Hematopoietic multipotent progenitor cell treated with erythropoietin and hydrocortisone succinate and interleukin-3 and kit ligand, for 8 days (in vitro differentiated cells): ENCODE measurements at regions not wholly inside any gene's neighbourhood (a gene's known extent, or its start where the extent isn't known, plus 50 kb on each side); places are given as distances from the start of the nearest gene placed in this dataset.
"Not testable (repeated sequence)": the region's sequence is repeated elsewhere in the genome, so short reads cannot be mapped to it uniquely, and the experiment has no call there.

Source experiments
- DNase-seq: peaks from one replicate; pipeline ENCODE4 v3.0.0-alpha.2; 2015

DNA sequence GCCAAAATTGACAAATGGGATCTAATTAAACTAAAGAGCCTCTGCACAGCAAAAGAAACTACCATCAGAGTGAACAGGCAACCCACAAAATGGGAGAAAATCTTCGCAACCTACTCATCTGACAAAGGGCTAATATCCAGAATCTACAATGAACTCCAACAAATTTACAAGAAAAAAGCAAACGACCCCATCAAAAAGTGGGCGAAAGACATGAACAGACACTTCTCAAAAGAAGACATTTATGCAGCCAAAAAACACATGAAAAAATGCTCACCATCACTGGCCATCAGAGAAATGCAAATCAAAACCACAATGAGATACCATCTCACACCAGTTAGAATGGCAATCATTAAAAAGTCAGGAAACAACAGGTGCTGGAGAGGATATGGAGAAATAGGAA lies 261.4 kb upstream of the HNRNPA3 start:
- DNase-seq: not testable (repeated sequence)

DNA sequence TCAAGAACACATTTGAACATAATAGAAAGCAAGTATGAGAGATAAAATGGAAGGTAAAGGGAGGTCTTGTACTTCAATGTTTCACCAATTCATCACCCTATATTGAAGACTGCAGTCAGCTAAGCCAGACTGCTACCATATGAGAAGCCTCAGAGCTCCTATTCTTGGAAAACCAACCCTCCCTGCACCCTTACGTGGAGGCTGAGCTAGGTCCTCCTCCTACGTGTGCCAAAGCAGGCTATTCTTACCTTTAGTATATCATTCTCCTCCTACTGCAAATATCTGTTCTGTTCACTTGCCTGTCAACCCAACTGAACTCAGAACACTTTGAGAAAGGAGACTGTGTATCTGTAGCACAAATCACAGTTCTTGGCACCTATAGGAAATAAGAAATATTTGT lies 255.8 kb upstream of the HNRNPA3 start:
- DNase-seq: no peak

DNA sequence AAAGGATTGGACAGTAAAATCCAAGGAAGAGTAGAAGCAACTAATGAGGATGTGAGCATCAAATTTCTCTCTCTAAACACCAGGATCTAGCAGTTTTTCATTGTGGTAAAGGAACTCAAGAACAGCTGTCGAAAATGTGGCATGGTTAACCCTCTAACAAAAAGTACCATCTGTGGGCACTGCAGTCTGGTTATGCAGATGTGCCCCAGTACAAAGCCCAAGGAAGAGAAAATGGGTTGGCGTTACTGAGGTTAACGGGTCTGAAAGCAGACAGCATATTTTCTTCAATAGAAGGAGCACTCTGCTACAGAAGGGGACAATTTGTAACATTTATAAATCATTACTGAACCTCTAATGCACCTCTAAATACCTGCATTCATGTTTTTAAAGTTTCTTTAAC lies 253.0 kb upstream of the HNRNPA3 start:
- no peak for DNase-seq

DNA sequence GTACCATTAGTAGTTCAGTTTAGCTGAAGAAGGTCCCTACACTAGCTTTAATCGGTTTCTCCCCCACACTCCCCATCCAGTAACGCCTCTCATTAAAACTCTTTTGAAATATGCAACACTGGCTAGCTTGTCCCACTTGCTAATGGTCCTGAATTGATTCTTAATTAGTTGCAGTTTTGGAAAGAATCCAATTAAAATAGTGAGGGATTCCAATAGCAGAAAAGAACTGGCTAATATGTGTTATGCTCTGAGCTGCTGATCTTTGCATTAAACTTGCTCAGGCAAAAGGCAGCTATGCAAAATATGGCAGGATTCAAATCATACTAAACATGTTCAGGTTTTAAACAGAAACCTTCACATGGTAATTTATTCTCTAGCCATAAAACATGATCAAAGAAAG lies 252.5 kb upstream of the HNRNPA3 start:
- DNase-seq: no peak

DNA sequence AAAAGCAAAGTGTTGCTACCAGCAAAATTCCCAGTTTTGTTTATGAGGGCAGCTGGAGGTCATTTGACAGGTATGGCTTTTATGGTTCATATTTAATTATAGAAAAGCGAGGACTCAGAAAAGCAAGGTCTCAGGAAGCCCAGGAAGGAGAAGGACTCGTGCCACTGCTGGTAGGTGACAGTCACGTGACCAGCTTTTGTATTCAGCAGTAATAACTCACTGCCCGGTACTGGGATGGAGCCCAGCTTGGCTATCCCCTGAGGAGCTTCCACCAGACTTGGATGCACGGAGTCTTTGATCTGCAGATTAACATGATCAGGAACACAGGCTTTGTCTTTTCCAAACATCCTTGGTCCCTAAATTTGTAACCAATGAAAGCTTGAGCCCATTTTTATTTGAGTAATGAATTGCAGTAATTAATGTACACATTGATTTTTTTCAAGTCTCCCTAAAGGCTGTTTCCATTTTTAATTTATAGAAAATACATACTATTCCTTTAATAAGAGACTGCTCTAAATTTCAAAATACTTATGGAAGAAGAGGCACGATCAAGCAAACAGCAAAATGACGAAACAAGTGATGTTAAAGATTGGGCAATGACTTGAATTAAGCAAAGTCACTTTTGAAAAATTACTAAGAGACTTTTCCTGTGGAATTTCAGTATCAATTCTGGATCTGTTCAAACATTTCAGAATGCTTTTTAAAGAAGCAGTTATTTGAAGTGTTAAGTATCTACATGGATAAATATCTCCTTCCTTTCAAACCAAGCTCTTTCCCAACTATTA lies 251.7 kb upstream of the HNRNPA3 start:
- DNase-seq: no peak

DNA sequence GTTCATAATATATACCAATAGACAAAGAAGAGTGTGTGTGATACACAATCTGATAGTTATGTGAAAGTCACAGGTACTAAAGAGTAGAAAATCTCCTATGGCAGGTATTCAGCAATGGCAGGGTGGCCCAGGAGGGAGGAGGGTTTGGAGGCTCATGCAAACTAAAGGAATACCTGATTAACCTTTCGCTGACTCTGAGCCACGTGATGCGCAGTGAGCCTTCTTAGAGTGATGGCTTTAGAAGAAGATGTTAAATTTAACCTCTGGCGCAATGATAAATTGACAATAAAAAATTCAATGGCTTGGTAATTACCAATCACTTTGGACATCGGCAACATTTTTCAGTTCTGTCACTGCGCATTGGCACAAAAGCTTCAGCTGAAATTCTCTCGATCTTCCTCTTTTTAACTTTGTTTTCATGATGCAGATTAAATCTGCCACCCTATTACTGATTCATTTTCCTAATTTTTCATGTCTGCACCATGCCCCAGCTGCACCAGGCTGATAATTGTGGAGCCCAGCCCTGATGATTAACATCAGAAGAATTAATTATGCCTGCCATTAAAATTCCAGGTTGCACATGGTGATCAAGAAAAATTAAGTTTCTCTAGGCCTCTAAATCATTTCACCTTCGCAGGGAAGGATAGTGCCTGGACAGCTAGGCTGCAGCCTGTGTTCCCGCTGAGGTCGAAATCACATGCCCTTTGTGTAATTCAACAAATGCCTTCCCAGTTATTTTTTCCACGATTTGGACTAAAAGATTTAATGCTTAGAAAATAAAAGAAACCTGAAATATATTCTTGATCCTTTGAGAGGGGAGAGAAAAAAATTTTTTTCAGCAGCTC lies 250.6 kb upstream of the HNRNPA3 start:
- no peak for DNase-seq

DNA sequence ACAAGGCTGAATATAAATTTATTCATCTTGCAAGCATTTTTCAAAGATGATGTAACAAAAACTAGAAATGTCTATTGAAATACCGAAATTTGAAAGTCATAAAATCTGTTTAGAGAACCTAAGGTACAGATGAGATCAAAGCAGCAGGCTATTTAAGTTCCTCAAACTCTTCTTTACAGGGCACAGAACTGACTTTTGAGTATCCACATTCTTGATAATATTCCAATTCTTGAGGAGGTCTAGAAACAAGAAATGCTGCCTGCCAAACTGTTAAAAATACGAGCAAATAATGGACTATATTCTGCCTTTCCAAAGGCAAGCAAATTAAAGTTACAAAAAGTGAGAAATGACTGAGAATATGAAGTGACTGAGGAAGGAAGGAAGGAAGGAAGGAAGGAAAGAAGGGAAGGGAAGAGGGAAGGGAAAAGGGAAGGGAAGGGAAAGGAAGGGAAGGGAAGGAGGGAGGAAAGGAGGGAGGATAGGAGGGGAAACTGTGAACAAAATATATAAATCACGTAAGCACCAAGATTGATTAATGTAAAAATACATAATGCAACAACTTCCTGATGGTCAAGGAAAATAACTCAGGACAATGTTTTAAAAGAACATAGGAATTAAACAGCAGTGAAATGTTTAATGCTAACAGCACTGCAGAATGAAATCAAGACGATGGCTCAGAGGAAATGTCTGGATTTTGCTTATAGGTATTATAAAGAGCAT lies 248.9 kb upstream of the HNRNPA3 start:
- no peak for DNase-seq

DNA sequence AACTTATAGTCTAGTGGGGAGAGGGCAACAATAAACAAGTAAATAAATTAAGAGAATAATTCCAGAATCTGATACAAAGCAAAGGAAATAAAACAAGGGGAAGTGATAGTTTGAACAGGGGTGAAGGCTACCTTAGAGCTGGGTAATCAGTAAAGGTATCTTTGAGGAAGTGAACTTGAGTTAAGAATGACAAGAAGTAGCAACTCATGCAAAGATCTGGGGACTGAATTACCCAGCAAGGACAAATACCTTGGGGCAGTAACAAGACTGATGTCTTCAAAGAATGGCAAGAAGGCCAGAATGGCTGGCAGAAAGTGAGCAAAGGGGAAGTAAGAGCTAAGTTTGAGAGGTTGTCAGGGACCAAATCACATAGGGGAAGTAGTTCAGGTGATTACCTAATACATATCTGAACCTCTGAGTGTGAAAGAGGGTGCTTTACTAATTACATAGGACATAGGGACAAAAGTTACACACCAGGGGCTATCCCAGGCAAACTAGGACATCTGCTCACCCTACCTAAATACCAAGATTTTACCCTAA lies 244.6 kb upstream of the HNRNPA3 start:
- DNase-seq: no peak

DNA sequence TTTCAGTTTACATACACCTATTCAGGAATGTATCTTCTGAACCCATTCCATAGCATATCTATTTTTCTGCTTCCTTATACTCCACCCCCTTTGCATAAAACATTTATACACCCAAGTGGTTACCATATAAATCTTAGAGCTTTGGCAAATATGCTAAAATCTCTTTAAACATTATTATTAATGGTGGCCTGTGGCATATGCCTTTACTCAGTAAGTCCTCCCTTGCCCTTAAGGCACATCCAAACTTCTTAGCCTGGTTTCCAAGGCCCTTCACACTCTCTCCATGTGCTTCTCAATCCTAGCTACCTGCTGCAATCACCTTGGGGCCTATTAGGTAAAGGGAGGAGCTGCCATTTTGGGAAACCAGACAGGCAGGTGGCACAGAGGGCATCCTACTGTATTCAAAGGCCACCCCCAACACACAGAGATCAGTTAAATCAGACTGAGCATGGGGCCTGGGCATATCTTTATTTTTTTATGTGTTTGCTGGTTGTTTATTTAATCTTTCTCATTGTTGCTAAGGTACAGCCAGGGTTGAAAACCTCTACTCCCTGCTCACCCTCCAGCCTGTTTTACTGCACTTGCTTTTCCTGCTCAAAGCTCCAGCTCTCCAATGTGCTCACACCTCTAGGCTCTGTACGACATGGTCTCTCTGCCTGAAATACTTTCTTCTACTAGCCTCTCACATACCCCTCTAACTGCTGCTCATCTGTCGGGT lies 242.8 kb upstream of the HNRNPA3 start:
- DNase-seq: no peak

DNA sequence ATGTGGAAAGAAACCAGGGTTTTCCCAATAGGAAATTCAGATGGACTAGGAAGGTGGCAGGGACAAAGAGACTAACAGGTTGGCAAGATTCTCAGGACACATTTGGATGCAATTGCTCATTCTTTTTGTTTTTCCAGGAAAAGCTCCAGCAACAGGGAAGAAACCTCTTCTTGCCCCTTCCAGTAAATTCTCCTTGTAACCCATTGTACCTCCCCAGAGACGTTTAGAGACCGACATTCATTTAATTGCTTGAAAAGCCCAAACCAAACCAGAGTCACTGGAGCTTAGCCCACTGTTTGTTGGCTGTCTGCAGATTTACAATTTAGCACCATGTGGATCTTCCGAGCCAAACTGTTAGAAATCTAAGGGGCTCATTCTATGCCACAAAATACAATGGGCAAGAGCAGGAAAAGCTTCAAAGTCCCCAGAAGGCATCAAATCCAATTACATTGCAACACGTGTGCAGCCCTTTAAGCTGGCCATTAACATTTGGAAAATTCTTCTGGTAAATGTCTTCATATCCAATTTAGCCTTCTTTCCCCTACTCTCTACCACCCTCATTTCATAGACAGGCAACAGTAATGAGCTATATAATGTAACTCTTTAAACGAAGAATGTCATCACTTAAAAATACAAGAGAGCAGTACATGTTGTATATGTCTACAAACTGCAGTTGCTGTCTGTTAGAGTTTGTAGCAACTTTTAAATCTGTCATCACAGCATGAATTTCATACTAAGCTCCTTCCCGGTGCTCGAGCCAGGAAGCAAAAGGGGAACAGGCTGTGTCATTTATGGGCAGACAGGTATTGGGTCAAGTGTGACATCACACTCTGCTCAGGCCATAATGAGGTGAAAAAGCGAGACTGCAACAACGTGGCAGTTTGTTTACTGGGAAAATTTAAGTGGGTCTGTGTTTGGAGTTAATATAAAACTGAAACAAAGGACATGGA lies 235.6 kb upstream of the HNRNPA3 start:
- no peak for DNase-seq

DNA sequence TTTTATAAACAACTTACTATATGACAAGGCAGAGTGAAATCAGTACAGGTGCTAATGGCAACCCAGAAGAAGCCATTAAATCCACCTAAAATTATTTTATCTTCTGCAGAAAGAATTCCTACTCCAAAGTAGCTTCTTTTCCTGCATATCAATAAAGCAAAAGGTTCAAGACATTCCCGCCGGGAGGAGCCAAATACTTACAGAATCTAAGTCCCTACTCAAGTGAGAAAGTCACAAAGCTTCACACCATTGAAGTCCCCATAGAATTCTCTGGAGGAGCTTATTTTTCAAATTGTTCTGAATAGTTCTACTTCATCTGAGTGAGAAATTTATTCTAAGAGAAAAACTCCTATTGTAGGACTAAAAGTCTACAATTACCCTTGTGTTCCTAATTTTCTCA lies 233.7 kb upstream of the HNRNPA3 start:
- DNase-seq: no peak

DNA sequence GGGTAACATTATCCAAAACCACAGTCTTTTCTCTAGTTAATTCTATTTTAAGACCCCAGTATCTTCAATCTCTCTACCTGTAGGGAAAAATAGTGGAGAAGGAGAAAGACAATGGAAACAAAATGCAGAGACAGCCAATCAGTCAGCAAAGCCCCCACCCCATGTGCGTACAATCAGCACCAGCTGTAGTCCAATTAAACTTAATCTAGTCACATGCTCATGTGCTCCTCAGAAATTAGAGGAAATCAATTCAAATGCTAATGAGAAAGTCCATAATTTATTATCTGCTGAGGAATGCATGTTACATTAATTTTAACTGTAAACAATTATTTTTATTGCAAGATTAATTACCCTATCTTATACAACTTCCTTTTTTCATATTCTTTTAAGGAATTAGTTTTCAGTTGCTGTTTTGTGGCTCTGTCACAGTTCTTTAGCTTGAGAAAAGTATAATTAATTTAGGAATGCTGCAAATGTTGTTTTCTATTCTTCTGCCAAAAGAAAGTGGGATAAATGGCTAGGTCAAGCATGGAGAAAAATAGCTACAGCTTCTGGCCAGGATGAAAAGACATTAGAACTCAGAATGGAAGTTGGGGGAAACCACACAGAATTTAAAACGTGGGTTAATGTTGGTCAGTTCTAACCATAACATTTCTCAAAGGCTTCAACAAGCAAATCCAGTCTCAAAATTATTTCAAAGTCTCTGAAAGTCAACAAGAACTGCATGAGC lies 232.4 kb upstream of the HNRNPA3 start:
- DNase-seq: no peak

DNA sequence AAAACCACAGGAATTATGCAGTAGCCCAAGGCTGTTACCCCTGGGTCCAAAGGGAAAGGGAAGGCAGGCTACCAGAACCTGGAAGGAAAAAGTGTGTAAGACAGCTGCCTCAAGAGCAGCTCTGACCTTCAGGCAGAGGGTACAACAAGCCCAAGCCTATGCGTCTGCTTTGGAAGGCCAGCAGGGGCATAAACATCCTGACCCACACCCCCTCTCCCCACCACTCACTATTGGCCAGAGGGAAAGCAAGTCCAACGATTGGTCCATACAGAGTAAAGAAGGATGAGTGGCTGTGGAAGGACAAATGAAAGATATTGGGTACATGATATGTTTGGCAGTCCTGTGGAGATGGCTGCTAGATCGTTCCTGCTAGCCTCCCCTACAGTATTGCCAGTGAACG lies 227.6 kb upstream of the HNRNPA3 start:
- DNase-seq: no peak

DNA sequence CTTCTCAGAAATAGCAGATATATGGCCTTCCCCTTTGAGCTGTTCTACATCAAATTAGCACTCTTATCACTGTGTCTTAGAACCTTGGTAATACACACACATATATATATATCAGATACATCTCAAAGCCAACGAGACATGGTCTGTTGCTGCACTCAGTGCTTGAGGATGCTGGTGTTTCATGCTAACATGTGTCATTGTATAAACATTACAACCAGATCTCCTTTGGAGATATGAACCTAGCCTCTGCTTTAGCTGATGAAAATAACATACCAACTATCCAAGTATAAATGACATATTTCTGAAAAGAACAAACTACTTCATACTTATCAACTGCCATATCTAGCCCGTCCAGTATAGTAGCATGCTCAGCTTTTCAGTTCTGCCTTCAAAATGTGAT lies 226.7 kb upstream of the HNRNPA3 start:
- DNase-seq: no peak

DNA sequence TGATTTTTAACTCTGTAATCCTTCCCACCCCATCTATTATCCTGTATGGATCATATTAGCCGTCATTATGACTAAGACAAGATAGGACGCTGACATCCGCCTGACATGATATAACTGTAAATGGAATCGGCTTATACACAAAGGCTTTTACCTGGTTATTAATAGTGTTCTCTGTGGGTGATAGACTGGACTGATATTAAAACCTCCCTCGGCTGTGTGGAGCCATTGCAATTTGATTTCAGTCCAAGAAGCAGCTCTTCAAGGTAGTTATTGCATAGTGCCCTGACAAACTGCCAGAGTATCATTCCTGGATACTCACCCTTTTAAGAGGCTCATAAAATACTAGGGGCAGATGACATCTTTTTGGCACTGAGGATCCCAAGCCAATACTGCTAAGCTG lies 226.1 kb upstream of the HNRNPA3 start:
- no peak for DNase-seq

DNA sequence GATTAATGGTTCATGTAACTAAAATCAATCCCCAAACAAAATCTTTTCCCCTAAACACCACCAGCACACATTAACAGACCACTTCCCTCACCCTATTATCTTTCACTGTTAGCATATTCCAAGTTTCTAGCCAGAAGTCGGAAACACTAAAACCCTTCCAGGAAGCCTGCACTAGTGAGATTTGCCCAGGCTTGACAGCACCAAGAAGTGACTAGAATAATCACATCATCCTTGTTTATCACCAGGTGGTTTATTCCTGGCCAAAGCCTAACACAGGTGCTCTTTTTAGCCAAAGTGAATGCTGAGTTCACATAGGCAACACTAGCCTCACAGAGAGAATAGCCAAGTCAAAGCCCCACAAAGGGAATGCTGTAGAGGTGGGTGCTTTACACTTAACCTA lies 221.2 kb upstream of the HNRNPA3 start:
- DNase-seq: no peak

DNA sequence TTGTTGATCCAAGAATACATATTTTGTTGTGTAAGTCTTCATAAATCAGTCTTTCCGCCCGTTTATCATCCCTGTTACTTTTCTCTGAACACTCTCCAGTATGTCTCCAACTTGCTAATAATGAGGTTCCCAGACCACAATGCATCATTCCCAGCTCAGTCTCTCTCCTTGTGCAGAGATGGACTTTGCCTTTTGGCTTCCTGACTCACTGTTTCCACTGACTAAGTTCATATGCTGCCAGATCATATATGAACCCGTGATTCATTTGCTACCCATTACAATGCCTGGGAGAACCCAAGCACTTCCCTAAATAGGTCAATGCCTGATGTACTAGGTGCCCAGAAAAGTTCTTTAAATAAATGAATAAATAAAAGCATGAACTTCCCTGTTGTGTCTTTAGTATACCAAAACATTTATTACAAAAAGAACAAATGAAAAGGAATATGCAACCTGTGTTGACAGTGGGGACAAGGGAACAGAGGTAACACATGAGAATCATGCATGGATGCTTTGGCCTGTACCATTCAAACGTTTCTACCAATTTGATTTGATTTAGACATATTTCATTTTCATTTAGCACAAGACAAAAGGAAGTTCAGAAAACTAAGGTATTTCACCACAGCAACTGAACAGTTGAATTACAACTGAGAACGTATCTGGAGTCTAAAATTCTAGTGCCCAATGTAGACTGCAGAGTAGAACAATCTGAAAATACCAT lies 215.4 kb upstream of the HNRNPA3 start:
- DNase-seq: no peak

DNA sequence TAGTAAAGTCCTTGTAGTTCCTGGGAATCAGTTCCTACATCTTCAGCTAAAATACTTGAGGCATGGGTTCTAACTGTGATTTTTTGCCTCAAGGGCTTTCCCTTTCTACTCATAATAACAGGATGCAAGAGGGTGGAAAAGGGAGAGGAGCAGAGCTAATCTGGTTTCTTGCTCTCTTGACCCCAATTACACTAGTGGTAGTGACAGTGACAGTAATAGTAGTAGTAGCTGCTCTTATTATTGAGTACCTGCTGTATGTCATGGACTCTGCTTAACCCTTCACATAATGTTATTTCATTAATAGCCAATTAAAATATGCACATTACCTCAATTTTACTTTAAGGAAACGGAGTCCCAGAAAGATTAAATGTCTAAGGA lies 214.8 kb upstream of the HNRNPA3 start:
- no peak for DNase-seq

DNA sequence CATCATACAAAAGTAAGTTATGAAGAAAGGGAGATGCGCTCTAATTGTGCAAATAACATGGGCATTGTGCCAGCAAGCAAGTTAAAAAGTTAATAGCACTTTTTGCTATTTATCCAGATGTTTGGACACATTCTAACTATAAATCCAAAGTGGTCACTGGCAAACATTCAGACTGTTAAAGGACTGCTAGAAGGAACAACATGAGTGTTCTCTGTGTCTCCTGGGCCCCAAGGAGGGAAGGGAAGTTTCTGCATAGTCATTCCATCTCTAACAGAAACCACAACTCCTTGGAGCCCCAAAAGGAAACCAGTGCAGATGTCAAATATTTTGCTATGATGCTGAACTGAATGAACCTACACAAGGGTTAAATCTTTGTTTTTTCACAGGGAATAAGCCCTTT lies 213.3 kb upstream of the HNRNPA3 start:
- DNase-seq: peak; percentile 33

DNA sequence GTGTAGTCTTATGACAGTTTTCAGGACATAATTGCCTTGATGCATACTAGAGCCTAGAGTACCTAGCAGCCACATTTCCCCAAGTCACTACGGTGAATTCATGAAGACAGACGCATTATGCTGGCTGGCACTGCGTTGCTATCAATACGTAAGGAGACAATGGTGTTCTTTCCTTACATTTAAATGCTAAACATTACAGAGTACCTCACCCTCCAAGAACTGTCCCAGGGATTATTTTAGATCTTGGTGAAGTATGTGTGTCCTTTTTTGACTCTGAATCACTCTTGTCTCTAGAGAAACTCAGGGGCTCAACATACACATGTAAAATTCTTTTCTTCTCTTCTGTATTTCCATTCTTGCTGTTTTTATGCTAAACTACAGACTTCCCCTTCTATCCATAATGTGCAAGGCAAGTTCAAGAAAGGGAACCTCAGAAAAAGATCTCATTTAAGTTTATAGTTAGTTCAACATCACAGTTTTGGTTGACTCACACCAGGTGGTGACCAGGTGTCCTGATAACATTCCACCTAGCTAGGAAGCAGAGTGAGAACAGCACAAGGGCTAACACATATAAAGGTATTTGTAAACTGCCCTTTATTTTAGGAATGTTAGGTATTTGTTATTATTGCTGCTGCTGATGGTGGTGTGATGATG lies 212.4 kb upstream of the HNRNPA3 start:
- DNase-seq: no peak
